Gastroesophageal sphincter (tissue), 4 donors: ENCODE measurements at regions not wholly inside any gene's neighbourhood (a gene's known extent, or its start where the extent isn't known, plus 50 kb on each side); places are given as distances from the start of the nearest gene placed in this dataset.
A peak's percentile ranks its signal among the peaks of the same experiment; 100 is the strongest.

Source experiments
- ATAC-seq: fragments of 150-250 bp; one replicate; pipeline ENCODE4 v1.9.1; 2016; ENCODE audit warnings: mild to moderate bottlenecking, moderate library complexity
- H3K27ac ChIP-seq, 4 donors: fragments of 200-600 bp; sonication (generic) in 3 of 4; 1 replicate in 3 of 4; 2 replicates in 1 of 4; pipeline ENCODE4 v1.5.1; 2016 to 2019
- H3K27me3 ChIP-seq: fragments of 200-600 bp; sonication (generic); one replicate; pipeline ENCODE4 v1.5.1; 2019
- H3K36me3 ChIP-seq, 2 donors: fragments of 200-600 bp; sonication (generic); one replicate each; pipeline ENCODE4 v1.5.1; 2019; ENCODE audit warnings: control low read depth in 1 of 2
- H3K4me1 ChIP-seq, 3 donors: fragments of 200-600 bp; sonication (generic); 1 replicate in 2 of 3; 2 replicates in 1 of 3; pipeline ENCODE4 v1.5.1; 2016 to 2019; ENCODE audit warnings: control low read depth in 2 of 3
- H3K4me3 ChIP-seq, 2 donors: fragments of 200-600 bp; sonication (generic); one replicate each; pipeline ENCODE4 v1.5.1; 2019; ENCODE audit warnings: mild to moderate bottlenecking in 1 of 2, moderate library complexity in 1 of 2
- H3K9me3 ChIP-seq, 3 donors: fragments of 200-600 bp; sonication (generic); one replicate each; pipeline ENCODE4 v1.5.1; 2017 to 2019; ENCODE audit warnings: control low read depth in 2 of 3
- EP300 ChIP-seq: sonication (generic); formaldehyde crosslinking; IDR thresholded peaks from one replicate; pipeline ENCODE4 v1.6.1; 2017; ENCODE audit warnings: antibody characterized with exemption, mild to moderate bottlenecking
- POLR2A ChIP-seq, 2 donors: fragments of 450-650 bp; IDR thresholded peaks; one replicate each; pipeline ENCODE4 v1.6.1; 2017; ENCODE audit warnings: antibody characterized with exemption in 2 of 2, mild to moderate bottlenecking in 2 of 2, moderate library complexity in 1 of 2
- POLR2AphosphoS5 ChIP-seq: sonication (generic); formaldehyde crosslinking; IDR thresholded peaks from one replicate; pipeline ENCODE4 v1.6.1; 2017; ENCODE audit warnings: antibody characterized with exemption
- WGBS, 2 donors: methylation state at CpG; one replicate each; pipeline ENCODE4 v1.1.5; 2018; ENCODE audit warnings: low coverage in 1 of 2; 5-methylcytosine and 5-hydroxymethylcytosine counted together
- TF ChIP-seq, protein P1 (sequence below), 4 experiments: fragments of 200-600 bp in 2 of 4; fragments of 450-650 bp in 2 of 4; sonication (generic) in 1 of 4; IDR thresholded peaks; one replicate each; pipeline ENCODE4 v1.5.1; 2017 to 2019; ENCODE audit warnings: antibody characterized with exemption in 4 of 4, mild to moderate bottlenecking in 2 of 4, moderate library complexity in 2 of 4

DNA sequence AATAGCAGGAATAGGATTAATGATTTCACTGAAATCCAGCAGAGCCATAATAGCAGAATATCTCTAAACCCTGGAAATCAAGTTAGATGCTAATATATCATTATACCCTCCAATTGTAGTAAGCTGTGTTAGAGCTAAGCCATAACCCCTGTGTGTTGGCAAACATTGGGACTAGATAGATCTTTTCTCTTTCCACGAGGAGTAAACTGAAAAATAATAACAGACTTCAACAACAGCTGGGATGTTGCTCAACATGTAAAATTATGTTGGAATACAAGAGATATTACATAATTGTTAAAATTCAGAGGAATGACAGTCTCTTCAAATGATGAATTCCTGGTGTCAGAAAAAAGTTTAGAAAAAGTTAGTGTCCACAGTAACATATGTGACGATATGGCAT lies 383.8 kb downstream of the SNAPC1 start:
- Histone ChIP-seq H3K27me3 (no peaks in the 10 kb centered on the region), H3K4me3 (no peak overlapping the region), H3K27ac (no peak overlapping the region), H3K36me3 (no peaks in the 10 kb centered on the region), H3K9me3 (peaks cover 0 to 22% (median 0%) of the 10 kb centered on the region in 3 donors), H3K4me1 (no peaks in the 10 kb centered on the region)
- ATAC-seq: no peak
- TF ChIP-seq POLR2A (IDR thresholded peaks at IDR 0.05): no peak
- no peak for TF ChIP-seq POLR2AphosphoS5
- no peak for TF ChIP-seq EP300
- TF ChIP-seq, protein P1, sequence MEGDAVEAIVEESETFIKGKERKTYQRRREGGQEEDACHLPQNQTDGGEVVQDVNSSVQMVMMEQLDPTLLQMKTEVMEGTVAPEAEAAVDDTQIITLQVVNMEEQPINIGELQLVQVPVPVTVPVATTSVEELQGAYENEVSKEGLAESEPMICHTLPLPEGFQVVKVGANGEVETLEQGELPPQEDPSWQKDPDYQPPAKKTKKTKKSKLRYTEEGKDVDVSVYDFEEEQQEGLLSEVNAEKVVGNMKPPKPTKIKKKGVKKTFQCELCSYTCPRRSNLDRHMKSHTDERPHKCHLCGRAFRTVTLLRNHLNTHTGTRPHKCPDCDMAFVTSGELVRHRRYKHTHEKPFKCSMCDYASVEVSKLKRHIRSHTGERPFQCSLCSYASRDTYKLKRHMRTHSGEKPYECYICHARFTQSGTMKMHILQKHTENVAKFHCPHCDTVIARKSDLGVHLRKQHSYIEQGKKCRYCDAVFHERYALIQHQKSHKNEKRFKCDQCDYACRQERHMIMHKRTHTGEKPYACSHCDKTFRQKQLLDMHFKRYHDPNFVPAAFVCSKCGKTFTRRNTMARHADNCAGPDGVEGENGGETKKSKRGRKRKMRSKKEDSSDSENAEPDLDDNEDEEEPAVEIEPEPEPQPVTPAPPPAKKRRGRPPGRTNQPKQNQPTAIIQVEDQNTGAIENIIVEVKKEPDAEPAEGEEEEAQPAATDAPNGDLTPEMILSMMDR (IDR thresholded peaks at IDR 0.05): no peak
- WGBS, 2 donors: 39 to 63% methylated on average over 2 of the region's 2 CpGs

DNA sequence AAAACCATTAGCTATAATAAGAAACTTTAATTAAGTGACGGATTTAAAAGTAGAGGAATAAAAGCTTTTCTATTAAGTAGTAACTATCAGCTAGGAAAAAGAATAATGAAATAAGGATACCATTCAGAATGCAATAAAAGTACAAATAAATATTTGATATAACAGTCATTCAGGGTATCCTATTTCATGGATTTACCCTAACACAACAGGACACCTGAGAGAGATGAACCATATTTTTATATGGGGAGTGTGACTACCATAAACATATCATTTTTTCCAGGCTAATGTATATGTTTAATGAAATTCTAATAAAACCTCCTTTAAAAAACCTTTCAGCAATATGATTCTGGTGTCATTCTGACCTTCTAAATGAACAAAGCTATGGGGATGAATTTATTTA lies 393.8 kb downstream of the SNAPC1 start:
- 79% methylated on average over 1 of the region's 1 CpG; no CpG with 5 or more reads in 1 of the 2 donors for WGBS, 2 donors
- H3K36me3 ChIP-seq: no peaks in the 10 kb centered on the region
- TF ChIP-seq, protein P1 (IDR thresholded peaks at IDR 0.05): no peak
- no peak for TF ChIP-seq EP300
- TF ChIP-seq POLR2AphosphoS5: no peak
- no peak for TF ChIP-seq POLR2A (IDR thresholded peaks at IDR 0.05)
- ATAC-seq: no peak
- H3K4me1 ChIP-seq: no peaks in the 10 kb centered on the region
- H3K27ac ChIP-seq: no peak overlapping the region
- no peaks in the 10 kb centered on the region for H3K9me3 ChIP-seq
- peaks cover 21% of the 10 kb centered on the region for H3K27me3 ChIP-seq
- no peak overlapping the region for H3K4me3 ChIP-seq

DNA sequence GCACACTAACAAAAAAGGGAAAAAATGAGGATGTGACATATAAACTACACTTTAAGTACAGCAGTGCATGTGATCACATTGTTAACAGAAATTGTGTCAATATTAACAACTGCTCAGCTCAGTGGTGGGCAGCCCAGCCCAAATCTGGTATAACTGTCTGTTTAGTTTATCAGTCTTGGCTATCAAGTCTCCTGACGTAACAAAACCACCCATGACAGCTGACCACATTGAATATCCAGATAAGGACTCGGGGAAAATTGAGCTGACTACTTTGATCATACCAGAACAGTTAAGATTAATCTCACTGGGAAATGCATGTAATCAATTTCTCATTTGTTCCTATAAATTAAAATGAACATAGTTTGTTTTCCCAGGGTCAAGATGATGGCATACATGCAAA lies 396.6 kb downstream of the SNAPC1 start:
- Histone ChIP-seq H3K4me1 (no peaks in the 10 kb centered on the region), H3K9me3 (no peaks in the 10 kb centered on the region)

DNA sequence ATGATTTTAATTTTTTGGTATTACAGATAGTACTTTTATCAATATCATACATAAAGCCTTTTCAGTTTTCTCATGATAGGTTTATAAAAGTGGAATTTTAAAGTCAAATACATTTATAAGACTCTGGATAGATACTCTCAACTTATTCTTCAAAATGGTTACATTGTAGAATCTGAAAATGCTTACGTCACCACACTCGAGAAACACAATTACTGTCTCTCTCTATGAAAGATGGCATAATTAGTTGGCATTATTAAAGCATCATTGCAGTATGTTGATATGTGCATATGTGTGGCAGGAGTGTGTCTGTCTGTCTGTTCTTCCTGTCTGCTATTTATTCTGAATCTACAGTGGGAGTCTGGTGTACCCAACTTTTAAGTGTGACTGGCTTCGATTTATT lies 397.1 kb downstream of the SNAPC1 start:
- 52 to 78% methylated on average over 2 to 3 of the region's 3 CpGs for WGBS, 2 donors
- ATAC-seq: no peak
- Histone ChIP-seq H3K4me3 (no peak overlapping the region), H3K36me3 (no peaks in the 10 kb centered on the region), H3K4me1 (no peaks in the 10 kb centered on the region), H3K27me3 (peaks cover 23% of the 10 kb centered on the region), H3K9me3 (no peaks in the 10 kb centered on the region), H3K27ac (no peak overlapping the region)
- TF ChIP-seq POLR2AphosphoS5 (no peak), EP300 (no peak), POLR2A (IDR thresholded peaks at IDR 0.05) (no peak)
- TF ChIP-seq, protein P1 (IDR thresholded peaks at IDR 0.05): no peak

More for the DNA sequence above, 396.6 kb downstream of the SNAPC1 start:
- no peak overlapping the region for H3K27ac ChIP-seq
- H3K36me3 ChIP-seq: no peaks in the 10 kb centered on the region
- no peak for ATAC-seq
- TF ChIP-seq POLR2A (IDR thresholded peaks at IDR 0.05) (no peak), POLR2AphosphoS5 (no peak), EP300 (no peak)
- TF ChIP-seq, protein P1 (IDR thresholded peaks at IDR 0.05): no peak
- peaks cover 21% of the 10 kb centered on the region for H3K27me3 ChIP-seq
- H3K4me3 ChIP-seq: no peak overlapping the region
- WGBS, 2 donors: 5 to 33% methylated on average over 2 of the region's 2 CpGs

DNA sequence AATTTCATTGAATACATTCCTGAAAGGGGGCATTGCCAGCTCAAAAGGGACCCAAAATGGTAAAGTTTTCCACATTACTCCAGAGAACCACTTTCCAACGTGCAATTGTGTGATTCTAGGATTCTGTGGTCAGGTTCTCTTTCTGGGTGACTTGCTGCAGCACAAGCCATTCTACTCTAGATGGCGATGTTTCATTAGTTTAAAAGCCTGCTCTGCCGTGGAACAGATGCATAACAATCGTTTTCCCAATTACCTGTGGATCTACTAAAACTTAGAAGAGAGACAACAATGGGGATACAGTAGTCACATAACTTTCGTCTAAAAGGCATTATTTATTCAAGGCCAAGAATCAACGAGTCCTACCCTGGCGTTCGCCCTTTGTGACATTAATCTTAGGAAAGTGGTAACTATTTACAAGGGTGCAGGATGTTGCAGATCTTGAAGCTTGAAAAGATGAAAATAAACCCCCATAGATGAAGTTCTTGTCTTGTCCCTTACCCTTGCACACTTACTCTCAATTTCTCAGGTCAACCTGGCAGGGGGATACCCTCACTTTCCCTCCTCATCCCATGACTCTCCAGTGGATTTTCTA lies 400.9 kb downstream of the SNAPC1 start:
- Histone ChIP-seq H3K9me3 (no peaks in the 10 kb centered on the region), H3K4me1 (no peaks in the 10 kb centered on the region), H3K4me3 (no peak overlapping the region), H3K36me3 (no peaks in the 10 kb centered on the region), H3K27me3 (peaks cover 24% of the 10 kb centered on the region), H3K27ac (no peak overlapping the region)
- 0 to 13% methylated on average over 5 to 8 of the region's 8 CpGs for WGBS, 2 donors
- TF ChIP-seq, protein P1 (IDR thresholded peaks at IDR 0.05): peak; percentile 14 to 72 (median 54)
- TF ChIP-seq EP300 (no peak), POLR2AphosphoS5 (no peak)
- ATAC-seq: no peak
